Mesothelial cell of epicardium (in vitro differentiated cells): ENCODE measurements at regions not wholly inside any gene's neighbourhood (a gene's known extent, or its start where the extent isn't known, plus 50 kb on each side); places are given as distances from the start of the nearest gene placed in this dataset.
"Not testable (repeated sequence)": the region's sequence is repeated elsewhere in the genome, so short reads cannot be mapped to it uniquely, and the experiment has no call there.

Experiments
- DNase-seq, 2 experiments: peaks; one replicate each; pipeline ENCODE4 v3.0.0; 2021; ENCODE audit warnings: low spot score in 2 of 2; ENCODE audit not compliant: unreplicated experiment in 2 of 2
- H3K27ac Mint-ChIP-seq: 2 replicates; pipeline ENCODE4 v1.8.0; 2021; ENCODE audit warnings: mixed read lengths
- H3K27me3 Mint-ChIP-seq: 2 replicates; pipeline ENCODE4 v1.8.0; 2021; ENCODE audit warnings: low read depth, mixed read lengths
- H3K36me3 Mint-ChIP-seq: 2 replicates; pipeline ENCODE4 v1.8.0; 2021; ENCODE audit warnings: mixed read lengths
- H3K4me1 Mint-ChIP-seq: 2 replicates; pipeline ENCODE4 v1.8.0; 2021; ENCODE audit warnings: mixed read lengths
- H3K4me3 Mint-ChIP-seq: 2 replicates; pipeline ENCODE4 v1.8.0; 2021; ENCODE audit warnings: mild to moderate bottlenecking, moderate library complexity, mixed read lengths
- H3K9me3 Mint-ChIP-seq: 2 replicates; pipeline ENCODE4 v1.8.0; 2021; ENCODE audit warnings: mixed read lengths
- TF ChIP-seq, protein P1 (sequence below): fragments of 200-600 bp; sonication (generic); IDR thresholded peaks from one replicate; pipeline ENCODE4 v1.5.0; 2021; ENCODE audit warnings: antibody characterized with exemption; ENCODE audit not compliant: unreplicated experiment

DNA sequence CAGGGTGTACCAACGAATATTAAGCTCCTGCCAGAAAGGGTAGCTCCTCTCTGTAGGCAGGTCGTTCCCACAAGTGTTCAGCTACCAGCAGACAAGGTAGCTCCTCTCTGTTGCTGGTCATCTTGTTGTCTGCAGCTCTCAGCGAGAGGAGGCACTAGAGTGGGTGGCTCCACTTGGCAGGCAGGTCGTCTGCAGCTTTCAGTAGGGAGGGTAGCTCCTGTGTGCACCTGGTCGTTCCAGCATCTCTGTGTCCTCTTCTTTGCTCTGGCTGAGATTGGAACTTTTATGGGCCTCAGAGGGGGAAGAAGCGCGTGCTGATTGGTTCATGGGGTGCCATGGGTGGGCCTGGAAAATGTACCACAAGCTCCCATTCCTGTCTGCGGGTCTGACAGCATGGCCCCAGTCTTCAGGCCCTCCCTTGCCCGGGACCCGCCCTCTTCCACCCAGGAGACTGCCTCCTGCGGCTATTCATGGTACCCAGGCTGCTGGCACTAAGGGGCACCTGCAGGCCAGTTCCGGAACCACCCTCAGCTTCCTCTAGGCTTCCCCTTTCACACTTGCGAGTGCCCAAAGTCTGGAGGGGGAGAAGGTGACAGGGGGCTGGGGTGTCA is 63.9 kb upstream of the CACNA2D1 start:
- no peaks in the 10 kb centered on the region for H3K36me3 Mint-ChIP-seq
- DNase-seq = no peak
- no peak overlapping the region for H3K27ac Mint-ChIP-seq

DNA sequence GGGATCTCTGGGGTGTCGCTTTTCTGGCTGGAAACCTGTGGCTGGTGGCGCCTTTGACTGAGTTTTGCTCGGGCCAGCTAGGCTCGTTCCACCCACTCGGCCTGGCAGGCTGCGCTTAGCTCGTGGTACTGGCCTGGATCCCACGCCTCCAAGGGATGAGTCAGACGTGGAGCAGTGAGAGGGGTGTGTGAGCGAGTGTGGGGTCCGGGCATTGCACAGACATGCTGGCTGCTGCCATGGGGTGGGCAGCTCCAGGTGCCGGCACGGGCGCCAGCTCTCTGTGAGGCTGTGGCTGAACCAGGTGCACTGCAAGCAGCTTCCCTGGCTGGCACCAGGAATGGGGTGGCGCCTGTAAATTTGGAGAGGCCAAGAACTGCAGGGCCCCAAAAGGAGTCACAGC is 63.1 kb upstream of the CACNA2D1 start:
- H3K27me3 Mint-ChIP-seq = peaks cover 3% of the 10 kb centered on the region

More for the DNA sequence above, 63.9 kb upstream of the CACNA2D1 start:
- Mint-ChIP-seq H3K4me3 (no peak overlapping the region), H3K27me3 (peaks cover 5% of the 10 kb centered on the region), H3K4me1 (no peaks in the 10 kb centered on the region), H3K9me3 (peaks cover 11% of the 10 kb centered on the region)
- TF ChIP-seq, protein P1, sequence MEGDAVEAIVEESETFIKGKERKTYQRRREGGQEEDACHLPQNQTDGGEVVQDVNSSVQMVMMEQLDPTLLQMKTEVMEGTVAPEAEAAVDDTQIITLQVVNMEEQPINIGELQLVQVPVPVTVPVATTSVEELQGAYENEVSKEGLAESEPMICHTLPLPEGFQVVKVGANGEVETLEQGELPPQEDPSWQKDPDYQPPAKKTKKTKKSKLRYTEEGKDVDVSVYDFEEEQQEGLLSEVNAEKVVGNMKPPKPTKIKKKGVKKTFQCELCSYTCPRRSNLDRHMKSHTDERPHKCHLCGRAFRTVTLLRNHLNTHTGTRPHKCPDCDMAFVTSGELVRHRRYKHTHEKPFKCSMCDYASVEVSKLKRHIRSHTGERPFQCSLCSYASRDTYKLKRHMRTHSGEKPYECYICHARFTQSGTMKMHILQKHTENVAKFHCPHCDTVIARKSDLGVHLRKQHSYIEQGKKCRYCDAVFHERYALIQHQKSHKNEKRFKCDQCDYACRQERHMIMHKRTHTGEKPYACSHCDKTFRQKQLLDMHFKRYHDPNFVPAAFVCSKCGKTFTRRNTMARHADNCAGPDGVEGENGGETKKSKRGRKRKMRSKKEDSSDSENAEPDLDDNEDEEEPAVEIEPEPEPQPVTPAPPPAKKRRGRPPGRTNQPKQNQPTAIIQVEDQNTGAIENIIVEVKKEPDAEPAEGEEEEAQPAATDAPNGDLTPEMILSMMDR = no peak

DNA sequence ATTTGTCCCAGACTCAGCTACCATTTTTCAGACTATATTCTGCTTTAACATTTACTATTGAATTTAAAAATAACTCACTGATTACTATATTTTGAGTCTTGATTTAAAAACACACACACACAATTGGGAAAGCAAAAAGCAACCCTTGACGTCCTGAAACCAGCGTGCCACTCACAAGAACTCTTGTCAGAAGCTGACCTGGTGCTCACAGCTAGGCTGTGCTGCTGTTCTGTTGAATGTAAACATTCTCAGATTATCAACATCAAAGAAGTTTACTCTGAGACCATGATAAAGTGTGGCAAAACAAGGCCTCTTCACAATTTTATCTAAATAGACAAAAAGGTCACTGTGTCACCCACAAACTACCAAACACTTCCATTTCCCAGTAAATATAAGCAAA is 62.6 kb upstream of the CACNA2D1 start:
- no peak overlapping the region for H3K4me3 Mint-ChIP-seq
- no peak overlapping the region for H3K27ac Mint-ChIP-seq
- H3K36me3 Mint-ChIP-seq = no peaks in the 10 kb centered on the region
- no peak for DNase-seq
- peaks cover 3% of the 10 kb centered on the region for H3K27me3 Mint-ChIP-seq
- no peaks in the 10 kb centered on the region for H3K4me1 Mint-ChIP-seq
- peaks cover 19% of the 10 kb centered on the region for H3K9me3 Mint-ChIP-seq
- TF ChIP-seq, protein P1 = no peak

More for the DNA sequence above, 63.1 kb upstream of the CACNA2D1 start:
- no peak overlapping the region for H3K27ac Mint-ChIP-seq
- no peak overlapping the region for H3K4me3 Mint-ChIP-seq
- no peak for DNase-seq
- TF ChIP-seq, protein P1 = no peak
- H3K9me3 Mint-ChIP-seq = peaks cover 15% of the 10 kb centered on the region
- no peaks in the 10 kb centered on the region for H3K4me1 Mint-ChIP-seq
- no peaks in the 10 kb centered on the region for H3K36me3 Mint-ChIP-seq

DNA sequence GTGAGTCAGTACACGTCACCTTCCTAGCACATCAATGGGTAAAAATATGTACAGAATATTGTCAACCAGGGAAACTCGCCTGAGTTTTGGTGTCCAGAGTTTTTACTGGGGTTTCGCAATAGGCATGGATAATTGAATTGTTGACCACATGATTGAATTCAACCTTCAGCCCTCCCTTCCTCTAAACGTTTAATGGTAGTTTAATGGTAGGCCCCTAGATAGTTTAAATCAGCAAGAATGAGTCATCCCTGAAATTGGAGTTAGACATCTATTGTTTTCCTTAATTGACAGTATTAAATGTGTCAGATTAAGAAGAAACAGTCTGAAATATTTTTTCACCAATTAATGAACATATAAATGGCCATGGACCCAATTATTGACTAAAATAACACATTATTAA is 57.8 kb upstream of the CACNA2D1 start:
- Mint-ChIP-seq H3K27ac (no peak overlapping the region), H3K4me3 (no peak overlapping the region), H3K27me3 (no peaks in the 10 kb centered on the region), H3K36me3 (no peaks in the 10 kb centered on the region), H3K4me1 (no peaks in the 10 kb centered on the region), H3K9me3 (peaks cover 24% of the 10 kb centered on the region)
- DNase-seq = no peak
- TF ChIP-seq, protein P1 = no peak

DNA sequence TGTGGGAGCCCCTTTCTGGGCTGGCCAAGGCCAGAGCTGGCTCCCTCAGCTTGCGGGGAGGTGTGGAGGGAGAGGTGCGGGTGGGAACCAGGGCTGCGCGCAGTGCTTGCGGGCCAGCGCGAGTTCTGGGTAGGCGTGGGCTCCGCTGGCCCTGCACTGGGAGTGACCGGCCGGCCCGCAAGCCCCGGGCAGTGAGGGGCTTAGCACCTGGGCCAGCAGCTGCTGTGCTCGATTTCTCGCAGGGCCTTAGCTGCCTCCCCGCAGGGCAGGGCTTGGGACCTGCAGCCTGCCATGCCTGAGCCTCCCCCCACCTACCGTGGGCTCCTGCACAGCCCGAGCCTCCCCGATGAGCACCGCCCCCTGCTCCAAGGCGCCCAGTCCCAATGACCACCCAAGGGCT is 56.0 kb upstream of the CACNA2D1 start:
- H3K9me3 Mint-ChIP-seq = peaks cover 22% of the 10 kb centered on the region
- not testable (repeated sequence) for H3K27me3 Mint-ChIP-seq, H3K36me3 Mint-ChIP-seq, H3K4me3 Mint-ChIP-seq, DNase-seq, H3K4me1 Mint-ChIP-seq, H3K27ac Mint-ChIP-seq

DNA sequence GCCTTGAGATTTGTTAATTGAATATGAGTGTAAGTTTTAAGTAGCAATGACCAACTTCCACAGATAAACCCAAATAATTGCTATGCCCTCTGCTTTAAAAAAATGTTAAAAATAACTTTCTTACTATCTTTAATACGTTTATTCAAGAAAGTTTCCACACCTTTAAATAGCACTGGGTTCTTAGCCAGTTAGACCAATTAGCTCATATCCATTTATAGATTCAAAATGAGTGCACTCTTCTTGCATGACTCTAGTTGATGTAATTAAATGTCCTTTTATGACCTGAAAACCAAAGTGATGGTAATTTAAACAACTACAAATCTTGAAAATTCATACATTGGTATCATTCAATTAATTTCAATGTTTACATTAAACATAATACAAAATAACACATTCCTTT is 50.8 kb upstream of the CACNA2D1 start:
- TF ChIP-seq, protein P1 = no peak
- no peak overlapping the region for H3K4me3 Mint-ChIP-seq
- peaks cover 6% of the 10 kb centered on the region for H3K9me3 Mint-ChIP-seq
- H3K27me3 Mint-ChIP-seq = peaks cover 5% of the 10 kb centered on the region
- H3K36me3 Mint-ChIP-seq = no peaks in the 10 kb centered on the region
- no peak overlapping the region for H3K27ac Mint-ChIP-seq
- DNase-seq = no peak
- H3K4me1 Mint-ChIP-seq = no peaks in the 10 kb centered on the region
